H7 (cell line): ENCODE measurements at regions not wholly inside any gene's neighbourhood (a gene's known extent, or its start where the extent isn't known, plus 50 kb on each side); places are given as distances from the start of the nearest gene placed in this dataset.
"Not testable (repeated sequence)": the region's sequence is repeated elsewhere in the genome, so short reads cannot be mapped to it uniquely, and the experiment has no call there.

ENCODE experiments used
- DNase-seq: peaks from one replicate; pipeline ENCODE4 v3.0.0; 2012
- H3K27me3 ChIP-seq: 2 replicates; pipeline ENCODE4 v1.6.0; 2011; ENCODE audit warnings: mild to moderate bottlenecking, low read length; ENCODE audit not compliant: control insufficient read depth, insufficient read depth
- H3K36me3 ChIP-seq: replicated peaks from 2 replicates; pipeline ENCODE4 v1.5.1; 2011; ENCODE audit warnings: low read length; ENCODE audit not compliant: control insufficient read depth, insufficient read depth
- H3K4me3 ChIP-seq: 2 replicates; pipeline ENCODE4 v1.5.1; 2011; ENCODE audit warnings: low read depth, mild to moderate bottlenecking, control low read depth, low read length, moderate library complexity; ENCODE audit not compliant: insufficient read depth

GRCh38 chr6:112649853-112650252 lies 302.7 kb downstream of the RFPL4B start:
- Histone ChIP-seq H3K36me3 (no peaks in the 10 kb centered on the region), H3K27me3 (no peaks in the 10 kb centered on the region), H3K4me3 (no peak overlapping the region)
- no peak for DNase-seq

- no peaks in the 10 kb centered on the region for H3K27me3 ChIP-seq
- DNase-seq, result no peak
- no peaks in the 10 kb centered on the region for H3K36me3 ChIP-seq
- H3K4me3 ChIP-seq, result no peak overlapping the region
These were observed 304.1 kb downstream of the RFPL4B start for GRCh38 chr6:112651239-112651638.

GRCh38 chr6:112659912-112660311 lies 312.8 kb downstream of the RFPL4B start:
- no peak for DNase-seq
- no peaks in the 10 kb centered on the region for H3K36me3 ChIP-seq
- no peak overlapping the region for H3K4me3 ChIP-seq
- no peaks in the 10 kb centered on the region for H3K27me3 ChIP-seq

GRCh38 chr6:112660626-112661025 lies 313.5 kb downstream of the RFPL4B start:
- H3K36me3 ChIP-seq, result no peaks in the 10 kb centered on the region
- no peaks in the 10 kb centered on the region for H3K27me3 ChIP-seq
- H3K4me3 ChIP-seq, result no peak overlapping the region
- DNase-seq, result no peak

GRCh38 chr6:112663698-112664097 lies 316.6 kb downstream of the RFPL4B start:
- no peak for DNase-seq
- no peak overlapping the region for H3K4me3 ChIP-seq
- no peaks in the 10 kb centered on the region for H3K27me3 ChIP-seq
- no peaks in the 10 kb centered on the region for H3K36me3 ChIP-seq

- no peaks in the 10 kb centered on the region for H3K27me3 ChIP-seq
- DNase-seq, result no peak
- H3K36me3 ChIP-seq, result no peaks in the 10 kb centered on the region
- H3K4me3 ChIP-seq, result no peak overlapping the region
These were observed 318.0 kb downstream of the RFPL4B start for GRCh38 chr6:112665114-112665513.

GRCh38 chr6:112665815-112666214 lies 318.7 kb downstream of the RFPL4B start:
- no peak overlapping the region for H3K4me3 ChIP-seq
- no peak for DNase-seq
- H3K36me3 ChIP-seq, result no peaks in the 10 kb centered on the region
- no peaks in the 10 kb centered on the region for H3K27me3 ChIP-seq

GRCh38 chr6:112667427-112667826 lies 320.3 kb downstream of the RFPL4B start:
- no peak overlapping the region for H3K4me3 ChIP-seq
- no peaks in the 10 kb centered on the region for H3K36me3 ChIP-seq
- DNase-seq, result no peak
- H3K27me3 ChIP-seq, result no peaks in the 10 kb centered on the region

- Histone ChIP-seq H3K27me3 (no peaks in the 10 kb centered on the region), H3K4me3 (no peak overlapping the region), H3K36me3 (no peaks in the 10 kb centered on the region)
- DNase-seq, result no peak
These were observed 333.0 kb downstream of the RFPL4B start for GRCh38 chr6:112680091-112680490.

GRCh38 chr6:112682071-112682470 lies 334.9 kb downstream of the RFPL4B start:
- Histone ChIP-seq H3K36me3 (no peaks in the 10 kb centered on the region), H3K27me3 (no peaks in the 10 kb centered on the region)
- no peak for DNase-seq

GRCh38 chr6:112683106-112683505 lies 336.0 kb downstream of the RFPL4B start:
- no peaks in the 10 kb centered on the region for H3K27me3 ChIP-seq

More at GRCh38 chr6:112682071-112682470, 334.9 kb downstream of the RFPL4B start:
- no peak overlapping the region for H3K4me3 ChIP-seq

GRCh38 chr6:112683926-112684325 lies 336.8 kb downstream of the RFPL4B start:
- Histone ChIP-seq H3K36me3 (no peaks in the 10 kb centered on the region), H3K4me3 (no peak overlapping the region), H3K27me3 (no peaks in the 10 kb centered on the region)
- DNase-seq, result no peak

More at GRCh38 chr6:112683106-112683505, 336.0 kb downstream of the RFPL4B start:
- Histone ChIP-seq H3K4me3 (no peak overlapping the region), H3K36me3 (no peaks in the 10 kb centered on the region)
- DNase-seq, result no peak

GRCh38 chr6:112685521-112686220 lies 338.5 kb downstream of the RFPL4B start:
- not testable (repeated sequence) for DNase-seq, H3K27me3 ChIP-seq, H3K36me3 ChIP-seq, H3K4me3 ChIP-seq

- H3K27me3 ChIP-seq, H3K4me3 ChIP-seq, H3K36me3 ChIP-seq, DNase-seq: not testable (repeated sequence)
These were observed 341.5 kb downstream of the RFPL4B start for GRCh38 chr6:112688487-112689165.

- not testable (repeated sequence) for H3K4me3 ChIP-seq
These were observed 342.2 kb downstream of the RFPL4B start for GRCh38 chr6:112689183-112689858.

More at GRCh38 chr6:112689183-112689858, 342.2 kb downstream of the RFPL4B start:
- H3K36me3 ChIP-seq, DNase-seq, H3K27me3 ChIP-seq: not testable (repeated sequence)
